GM21576 (cell line): ENCODE measurements at regions not wholly inside any gene's neighbourhood (a gene's known extent, or its start where the extent isn't known, plus 50 kb on each side); places are given as distances from the start of the nearest gene placed in this dataset.
"Not testable (repeated sequence)": the region's sequence is repeated elsewhere in the genome, so short reads cannot be mapped to it uniquely, and the experiment has no call there.

Experiments
- ATAC-seq: cut with Tn5 transposase; IDR thresholded peaks from one replicate; pipeline ENCODE4 v1.9.1; 2021; ENCODE audit warnings: mild to moderate bottlenecking, moderate library complexity; ENCODE audit not compliant: unreplicated experiment

DNA sequence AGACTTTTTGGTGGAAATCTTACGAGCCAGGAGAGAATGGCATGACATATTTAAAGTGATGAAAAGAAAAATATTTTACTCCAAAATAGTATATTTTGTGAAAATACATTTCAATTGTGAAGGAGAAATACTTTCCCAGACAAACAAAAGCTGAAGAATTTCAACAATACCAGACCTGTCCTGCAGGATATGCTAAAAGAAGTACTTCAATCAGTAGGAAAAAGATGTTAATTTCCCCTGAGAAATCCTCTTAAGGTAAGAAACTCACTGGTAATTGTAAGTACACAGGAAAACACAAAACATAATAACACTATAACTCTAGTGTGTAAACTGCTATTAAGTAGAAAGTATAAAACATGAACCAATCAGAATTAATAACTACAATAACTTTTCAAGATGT is 341.8 kb upstream of the GJE1 start:
- ATAC-seq, result no peak

DNA sequence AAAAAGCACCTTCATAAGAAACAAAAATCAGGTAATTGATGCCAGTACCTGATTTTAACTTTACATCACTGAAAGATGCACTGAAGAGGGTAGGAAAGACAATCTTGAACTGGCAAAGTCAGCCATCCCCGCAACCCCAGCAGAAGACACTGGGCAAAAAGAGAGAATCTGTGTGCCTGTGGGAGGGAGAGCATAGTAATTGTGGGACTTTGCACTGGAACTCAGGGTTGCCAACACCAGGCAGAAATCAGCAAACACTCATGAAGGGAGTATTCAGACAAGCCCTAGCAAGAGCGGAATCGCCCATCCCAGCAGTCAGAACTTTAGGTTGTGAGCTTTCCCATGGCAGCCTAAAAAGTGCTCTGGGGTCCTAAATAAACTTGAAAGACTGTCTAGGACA is 344.6 kb upstream of the GJE1 start:
- no peak for ATAC-seq

DNA sequence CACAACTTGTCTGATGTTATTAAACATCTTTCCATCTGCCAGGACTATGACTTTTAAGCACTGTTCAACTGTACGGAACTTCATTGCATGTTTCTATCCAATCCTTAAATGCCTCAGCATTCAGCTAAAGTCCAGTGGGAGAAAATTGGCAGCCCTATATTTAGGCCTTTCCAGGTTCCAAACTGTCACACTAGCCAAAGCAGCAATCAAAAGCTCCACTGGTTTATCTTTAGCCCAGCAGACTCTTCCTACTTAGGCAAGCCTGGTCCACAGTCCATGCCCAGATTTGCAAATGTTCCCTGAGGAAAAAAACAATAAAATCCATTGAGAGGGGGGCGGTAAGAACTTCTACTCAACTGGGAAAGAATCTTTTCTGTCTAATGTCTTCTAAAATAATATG is 349.1 kb upstream of the GJE1 start:
- no peak for ATAC-seq

DNA sequence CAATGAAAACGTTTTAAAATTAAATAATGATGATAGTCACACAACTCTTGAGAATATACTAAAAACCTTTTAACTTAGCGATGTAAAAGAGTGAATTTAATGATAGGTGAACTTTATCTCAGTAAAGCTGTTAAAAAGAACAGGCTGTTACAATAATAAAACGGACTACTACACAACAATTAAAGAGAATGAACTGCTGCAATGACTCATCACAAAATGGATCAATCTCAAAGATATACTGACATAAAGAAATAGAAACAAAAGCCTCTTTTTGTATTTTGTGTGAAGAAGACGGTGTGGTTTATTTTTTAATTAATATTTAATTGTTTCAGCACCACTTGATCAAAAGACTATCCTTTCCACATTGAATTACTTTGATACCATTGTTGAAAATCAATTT is 352.4 kb upstream of the GJE1 start:
- no peak for ATAC-seq

DNA sequence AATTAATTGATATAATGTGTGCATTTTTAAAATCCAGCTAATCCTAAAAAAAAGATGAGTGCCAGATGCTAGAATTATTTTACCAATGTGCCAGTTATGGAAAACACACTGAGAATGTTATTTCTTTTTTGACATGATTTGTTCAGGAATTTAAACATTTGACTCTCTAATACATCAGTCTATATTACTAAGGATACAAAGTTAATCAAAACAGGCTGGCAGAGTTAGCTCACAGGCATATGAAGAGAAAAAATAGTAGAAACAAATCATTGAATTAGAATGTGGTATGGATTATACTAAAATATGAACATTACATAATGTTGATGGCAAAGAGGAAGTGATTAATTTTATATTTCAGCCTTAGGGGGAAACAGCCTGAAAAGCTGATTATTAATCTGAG is 368.3 kb upstream of the GJE1 start:
- no peak for ATAC-seq

DNA sequence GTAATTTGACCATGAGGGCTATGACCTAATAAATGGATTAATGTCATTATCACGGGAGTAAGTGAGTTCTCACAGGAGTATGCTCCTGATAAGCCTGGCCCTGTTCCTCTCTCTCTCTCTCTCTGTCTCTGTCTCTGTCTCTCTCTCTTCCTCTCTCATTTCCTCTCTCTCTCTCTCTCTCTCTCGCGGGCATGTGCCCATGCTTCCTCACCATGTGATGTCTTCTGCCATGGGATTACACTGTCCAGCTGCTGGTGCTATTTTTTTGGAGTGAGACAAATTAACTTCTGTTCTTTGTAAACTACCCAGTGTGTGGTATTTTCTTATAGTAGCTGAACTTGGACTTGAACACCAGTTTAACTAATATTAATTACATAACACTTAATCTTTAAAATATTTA is 374.3 kb upstream of the GJE1 start:
- no peak for ATAC-seq

DNA sequence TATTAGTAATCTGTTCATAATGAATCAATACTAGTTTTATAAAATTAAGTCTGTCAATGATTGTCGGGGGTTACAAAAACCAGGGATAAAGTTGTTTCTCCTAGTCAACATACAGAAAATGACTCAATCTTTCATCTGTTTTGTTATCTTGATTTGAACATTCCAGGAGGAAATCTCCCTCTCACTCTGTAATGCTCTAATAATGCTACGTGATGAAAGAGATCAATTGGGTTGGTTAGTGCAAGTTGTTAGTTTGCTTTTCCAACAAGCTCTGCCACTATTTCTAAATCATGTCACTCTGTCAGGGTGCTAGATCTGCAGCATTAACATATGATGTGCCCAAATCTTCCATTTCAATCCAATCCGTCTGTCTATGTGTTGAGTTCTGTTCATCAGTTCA is 379.5 kb upstream of the GJE1 start:
- ATAC-seq, result no peak

DNA sequence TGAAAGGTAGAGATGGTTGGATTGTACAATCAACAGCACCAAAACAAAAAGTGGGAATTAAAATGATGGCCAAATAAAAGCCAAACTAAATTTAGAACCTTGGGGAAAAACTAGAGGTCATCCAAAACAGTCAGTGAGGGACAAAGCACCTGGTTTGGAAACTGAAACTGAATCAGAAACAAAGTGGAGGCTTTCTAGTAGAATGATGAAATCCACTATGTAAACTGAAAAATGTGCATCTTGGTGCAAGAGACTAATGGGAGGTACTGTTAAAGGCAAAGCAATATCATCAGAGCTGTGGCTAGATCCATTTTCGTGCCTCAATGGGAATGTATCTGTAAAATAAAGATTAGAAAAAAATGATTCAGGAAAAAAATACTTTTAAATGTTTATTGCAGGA is 380.0 kb upstream of the GJE1 start:
- peak; percentile 62 for ATAC-seq

DNA sequence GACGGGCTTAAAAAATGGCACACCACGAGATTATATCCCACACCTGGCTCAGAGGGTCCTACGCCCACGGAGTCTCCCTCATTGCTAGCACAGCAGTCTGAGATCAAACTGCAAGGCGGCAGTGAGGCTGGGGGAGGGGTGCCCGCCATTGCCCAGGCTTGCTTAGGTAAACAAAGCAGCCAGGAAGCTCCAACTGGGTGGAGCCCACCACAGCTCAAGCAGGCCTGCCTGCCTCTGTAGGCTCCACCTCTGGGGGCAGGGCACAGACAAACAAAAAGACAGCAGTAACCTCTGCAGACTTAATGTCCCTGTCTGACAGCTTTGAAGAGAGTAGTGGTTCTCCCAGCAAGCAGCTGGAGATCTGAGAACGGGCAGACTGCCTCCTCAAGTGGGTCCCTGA is 386.4 kb upstream of the GJE1 start:
- ATAC-seq, result not testable (repeated sequence)

DNA sequence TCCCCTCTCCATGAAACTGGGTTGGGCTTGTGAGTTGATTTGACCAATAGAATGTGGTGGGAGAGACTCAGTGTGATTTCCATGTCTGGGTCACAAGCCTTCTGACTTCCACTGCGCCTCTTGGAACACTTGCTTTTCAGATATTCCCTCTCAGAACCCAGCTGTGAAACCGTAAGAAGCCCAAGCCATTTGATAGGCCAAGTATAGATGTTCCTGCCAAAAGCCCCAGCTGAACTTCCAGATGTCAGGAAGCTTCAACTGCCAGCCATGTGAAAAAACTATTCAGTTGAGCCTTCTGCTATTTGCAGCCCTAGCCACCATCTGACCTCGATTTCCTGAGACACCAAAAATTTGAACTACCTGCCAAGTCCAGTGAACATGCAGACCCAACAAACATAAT is 387.8 kb upstream of the GJE1 start:
- ATAC-seq, result no peak

DNA sequence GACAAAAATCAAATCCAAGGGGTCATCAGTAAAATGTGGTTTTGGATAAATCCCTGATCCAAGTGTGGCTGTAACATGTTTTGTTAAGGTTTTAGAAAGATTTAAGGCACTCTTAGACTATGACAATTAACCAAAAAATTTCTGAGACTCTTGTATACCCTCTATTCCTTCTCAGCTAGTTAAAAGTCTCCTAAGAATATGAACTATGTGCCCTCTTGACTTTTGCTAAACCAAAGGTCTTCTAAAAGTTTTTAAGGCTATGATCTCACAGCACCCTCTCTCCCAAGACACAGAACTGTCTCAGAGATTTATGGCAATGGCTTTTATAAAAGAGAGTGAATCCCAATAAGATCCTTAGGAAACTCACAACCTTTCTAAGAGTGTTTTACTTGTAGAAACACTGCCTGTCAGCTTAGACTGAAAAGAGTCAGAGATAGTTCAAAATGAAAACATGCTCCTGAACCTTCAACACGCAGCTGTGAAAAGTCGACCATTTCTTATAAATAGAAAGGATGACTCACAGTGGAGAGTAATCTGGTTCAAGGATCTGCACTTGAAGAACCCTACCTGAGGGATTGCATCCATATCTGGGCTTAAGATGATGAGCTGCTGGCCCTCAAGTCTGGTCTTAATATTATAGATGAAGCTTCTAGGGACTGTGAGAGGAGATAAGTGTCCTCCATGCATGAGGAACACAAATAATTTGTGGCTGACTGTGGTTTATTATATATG is 388.4 kb upstream of the GJE1 start:
- ATAC-seq, result no peak

DNA sequence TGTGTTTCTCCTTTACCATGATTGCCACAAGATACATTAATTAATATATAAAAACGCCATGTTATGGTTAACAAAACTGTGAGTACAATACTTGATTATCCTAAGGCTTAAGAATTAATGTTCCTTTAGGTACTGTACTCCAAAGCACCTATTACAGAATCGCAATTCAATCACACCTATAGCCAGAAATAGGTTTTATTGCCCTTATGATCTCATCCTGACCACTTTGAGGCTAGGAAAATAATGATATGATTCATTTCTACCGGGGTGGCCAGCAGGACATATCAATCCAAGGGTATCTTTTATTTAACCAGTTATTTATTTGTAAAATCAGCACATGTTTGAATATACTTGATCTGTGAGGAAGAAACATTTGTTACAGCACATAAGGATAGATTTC is 396.6 kb upstream of the GJE1 start:
- ATAC-seq, result no peak

DNA sequence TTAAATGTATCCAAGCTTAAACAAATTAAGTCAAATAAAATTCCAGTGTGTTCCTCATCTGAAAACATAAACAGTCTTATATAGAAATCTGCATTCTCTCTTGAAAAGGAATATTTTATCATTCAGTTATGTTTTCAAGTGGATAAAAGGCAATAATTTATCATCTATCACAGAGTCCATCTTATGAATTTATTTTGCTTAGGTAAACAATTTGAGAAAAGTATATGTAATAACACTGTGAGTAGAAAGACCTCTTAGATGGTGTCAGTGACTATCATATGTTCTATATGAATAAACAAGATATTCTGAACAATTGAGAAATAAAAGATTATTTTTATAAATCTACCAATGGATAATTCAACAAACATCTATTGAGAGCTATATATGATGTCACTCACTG is 397.6 kb upstream of the GJE1 start:
- no peak for ATAC-seq

DNA sequence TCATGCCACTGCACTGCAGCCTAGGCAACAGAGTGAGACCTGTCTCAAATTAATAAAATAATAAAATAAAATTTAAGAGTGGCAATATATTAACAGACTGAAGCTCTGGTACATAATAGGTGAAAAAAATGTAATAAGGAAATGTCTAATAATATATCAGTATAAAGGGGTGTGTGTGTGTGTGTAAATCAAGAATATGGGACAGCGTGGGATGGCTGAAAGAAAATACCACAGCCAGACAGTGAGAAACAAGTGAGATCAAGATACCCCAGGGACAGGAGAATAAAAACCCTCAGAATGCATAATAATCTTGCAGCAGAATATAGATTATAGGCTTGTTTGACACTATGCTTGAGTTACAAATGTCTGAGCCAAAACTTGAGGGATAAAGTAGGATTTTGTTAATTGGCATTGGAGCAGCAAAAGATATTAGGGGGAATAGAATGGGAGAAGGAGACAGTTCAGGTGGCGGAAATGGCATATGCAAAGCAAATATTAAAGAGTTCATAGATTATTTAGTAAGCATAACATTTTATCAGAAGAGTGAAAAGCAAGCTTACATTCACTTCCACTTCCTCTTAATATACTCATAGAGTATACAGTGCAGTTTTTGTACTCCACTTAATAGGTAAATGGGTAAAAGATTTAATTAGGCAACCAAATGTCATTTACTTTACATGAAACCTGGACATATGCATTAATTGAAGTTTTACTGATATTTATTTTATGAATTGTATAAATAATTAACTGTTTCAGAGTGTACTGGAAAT is 398.5 kb upstream of the GJE1 start:
- ATAC-seq, result no peak

DNA sequence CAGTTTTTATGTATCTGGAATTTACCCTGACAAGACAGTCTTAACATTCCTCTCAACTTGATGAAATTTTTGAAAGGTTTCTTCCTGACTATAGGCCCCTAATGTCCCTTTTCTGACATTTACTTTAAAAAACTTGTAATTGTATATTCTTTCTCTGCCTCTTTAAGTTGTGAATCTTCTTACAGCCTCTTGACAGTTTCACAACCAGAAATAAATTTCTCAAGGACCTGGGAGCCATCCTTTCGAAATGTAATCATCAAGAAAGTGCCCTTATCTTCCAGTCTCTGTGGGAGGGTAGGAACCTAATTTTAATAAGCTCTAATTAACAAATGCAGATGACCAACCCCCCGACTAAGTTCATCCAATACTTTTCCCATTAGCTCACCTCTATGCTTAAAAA is 403.6 kb upstream of the GJE1 start:
- no peak for ATAC-seq

DNA sequence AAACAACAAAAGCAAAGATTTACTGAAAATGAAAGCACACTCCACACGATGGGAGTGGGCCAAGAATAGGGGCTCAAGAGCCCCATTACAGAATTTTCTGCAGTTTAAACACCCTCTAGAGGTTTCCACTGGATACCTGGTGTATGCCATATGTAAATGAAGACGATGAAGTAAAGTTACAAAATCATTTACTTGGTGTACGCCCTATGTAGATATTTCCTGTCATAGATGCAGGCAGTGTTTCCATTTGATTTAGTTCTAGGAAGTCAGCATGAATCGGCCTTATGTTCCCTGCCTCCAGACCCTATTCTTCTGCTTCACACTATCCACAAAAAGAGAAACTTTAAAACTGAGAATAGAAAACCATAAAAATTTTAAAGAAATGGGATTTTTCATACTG is 404.4 kb upstream of the GJE1 start:
- ATAC-seq, result no peak

DNA sequence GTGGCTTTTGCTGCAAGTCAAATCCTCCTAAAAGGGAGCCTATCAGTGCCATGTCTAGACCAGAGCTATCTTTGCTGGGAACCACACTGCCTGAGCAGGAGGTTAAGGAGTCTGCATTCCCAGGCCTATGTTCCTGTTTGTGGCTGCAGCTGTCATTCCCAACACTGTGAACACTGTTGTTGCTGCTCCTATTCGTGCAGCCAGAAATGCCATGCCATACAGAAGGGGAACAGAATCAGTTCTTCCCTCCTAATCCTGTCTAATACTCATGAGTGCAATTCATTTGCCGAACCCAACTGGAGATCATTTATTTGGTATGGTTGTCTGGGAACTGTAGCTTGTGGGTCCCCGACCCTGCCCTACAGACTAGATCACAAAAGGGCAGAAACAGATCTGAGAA is 406.5 kb upstream of the GJE1 start:
- no peak for ATAC-seq

DNA sequence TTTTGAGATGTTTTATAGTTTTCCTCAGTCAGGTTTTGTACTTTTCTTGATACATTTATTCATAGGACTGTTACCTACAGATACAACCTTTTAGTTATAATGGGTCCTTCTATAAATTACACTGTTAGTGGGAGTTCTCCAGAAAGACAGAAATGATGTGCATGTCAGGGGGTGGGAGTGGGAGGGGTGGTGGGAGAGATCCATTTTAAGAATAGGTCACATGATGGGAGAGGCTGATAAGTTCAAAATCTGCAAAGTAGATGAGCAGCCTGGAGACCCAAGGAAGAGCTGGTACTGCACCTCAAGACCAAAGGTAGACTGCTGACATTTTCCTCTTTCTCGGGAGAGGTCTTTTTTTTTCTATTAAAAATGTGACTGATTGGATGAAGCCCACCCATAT is 408.0 kb upstream of the GJE1 start:
- no peak for ATAC-seq

DNA sequence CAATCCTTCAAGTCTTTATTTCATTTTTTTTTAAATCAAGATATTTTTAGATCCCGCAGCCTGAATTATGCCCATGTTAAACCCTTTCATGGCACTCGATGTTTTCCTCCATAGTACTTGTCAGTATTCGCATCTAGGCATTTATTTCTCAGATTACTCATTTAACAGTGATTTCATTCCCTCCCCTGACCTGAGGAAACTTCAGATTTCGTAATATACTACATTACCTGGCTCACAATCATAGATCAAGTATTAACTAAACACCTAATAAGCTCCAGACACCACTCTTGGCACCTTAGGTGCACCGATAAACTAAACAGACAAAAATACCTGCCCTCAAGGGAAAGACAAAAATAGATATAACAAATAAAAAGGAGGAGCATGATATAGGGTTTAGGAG is 413.2 kb upstream of the GJE1 start:
- no peak for ATAC-seq

DNA sequence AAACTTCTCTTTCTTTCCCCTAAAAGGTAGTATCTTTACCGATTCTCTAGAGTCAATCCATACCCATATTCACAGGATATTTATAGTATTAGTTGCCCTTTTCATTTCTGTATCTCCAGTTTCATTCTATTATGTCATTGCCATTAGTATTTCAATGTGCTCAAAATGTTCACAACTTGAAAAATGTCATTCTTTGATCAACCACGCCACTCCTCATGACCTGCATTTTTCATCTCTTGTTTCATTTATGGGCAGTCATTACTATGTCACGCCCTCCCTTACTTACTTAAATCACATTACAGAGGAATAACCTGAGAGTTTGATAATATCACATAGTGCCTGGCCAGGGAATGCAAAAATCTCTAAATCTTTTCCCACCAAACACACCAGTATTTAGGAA is 427.3 kb upstream of the GJE1 start:
- ATAC-seq, result no peak

DNA sequence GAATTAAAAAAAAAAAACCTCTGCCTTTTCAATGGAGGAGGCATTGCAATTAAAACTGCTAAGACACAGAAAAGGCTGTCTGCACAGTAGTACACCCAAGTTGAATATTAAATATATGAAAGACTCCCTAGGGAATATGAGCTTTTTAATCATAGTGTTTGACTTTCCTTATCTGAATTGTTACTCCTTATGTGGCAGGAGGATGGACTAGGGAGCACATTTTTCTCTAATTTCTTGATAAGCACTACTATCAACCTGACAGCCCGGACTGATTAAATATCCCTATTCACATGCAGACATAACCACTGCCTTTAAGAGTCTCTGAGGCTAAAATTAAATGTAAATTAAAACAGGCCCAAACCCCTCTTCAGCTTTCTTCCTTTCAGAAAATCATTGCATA is 428.6 kb upstream of the GJE1 start:
- ATAC-seq, result no peak

DNA sequence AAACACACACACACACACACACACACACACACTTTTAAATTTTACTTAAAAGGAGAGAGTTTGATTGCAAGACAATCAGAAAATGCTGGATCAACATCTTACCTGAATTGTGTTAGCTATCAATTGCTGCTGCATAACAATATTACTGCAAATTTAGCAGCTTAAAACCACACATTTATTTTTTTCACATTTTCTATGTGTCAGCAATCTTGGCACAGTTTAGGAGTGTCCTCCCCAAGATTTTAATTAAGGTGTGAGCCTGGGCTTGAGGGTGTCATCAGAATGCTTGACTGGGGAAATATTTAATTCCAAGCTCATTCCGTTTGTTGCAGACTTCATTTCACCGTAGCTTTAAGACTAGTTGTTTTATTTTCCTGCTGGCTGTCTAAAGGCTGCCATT is 431.0 kb upstream of the GJE1 start:
- no peak for ATAC-seq

DNA sequence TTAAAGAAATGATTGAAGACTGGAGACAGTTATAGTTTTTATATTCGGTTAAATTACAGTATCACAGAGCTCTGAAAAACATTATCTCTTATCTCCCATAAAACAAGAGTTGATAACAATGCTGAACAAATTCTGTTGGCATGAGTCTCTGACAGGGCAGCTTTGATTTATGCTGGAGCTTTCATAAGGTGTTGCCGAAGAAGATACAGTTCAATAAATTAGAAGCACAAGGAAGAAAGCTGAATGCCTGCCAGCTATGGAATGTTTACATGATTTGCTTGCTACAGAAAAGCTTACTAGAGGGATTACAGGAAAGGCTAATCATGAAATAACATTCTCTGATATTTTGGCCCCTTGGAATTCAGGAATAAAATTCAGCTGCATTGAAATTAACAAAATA is 431.9 kb upstream of the GJE1 start:
- ATAC-seq, result no peak
